HG03439 (cell line): ENCODE measurements at regions not wholly inside any gene's neighbourhood (a gene's known extent, or its start where the extent isn't known, plus 50 kb on each side); places are given as distances from the start of the nearest gene placed in this dataset.
"Not testable (repeated sequence)": the region's sequence is repeated elsewhere in the genome, so short reads cannot be mapped to it uniquely, and the experiment has no call there.

Experiments
- ATAC-seq: cut with Tn5 transposase; IDR thresholded peaks from one replicate; pipeline ENCODE4 v1.9.1; 2021; ENCODE audit warnings: mild to moderate bottlenecking, moderate library complexity; ENCODE audit not compliant: unreplicated experiment

- ATAC-seq, result no peak
Observed at GRCh38 chr13:82294226-82294625, 1588.0 kb downstream of the SLITRK1 start.

- ATAC-seq, result no peak
Observed at GRCh38 chr13:82292334-82292733, 1589.9 kb downstream of the SLITRK1 start.

- no peak for ATAC-seq
Observed at GRCh38 chr13:82291852-82292251, 1590.4 kb downstream of the SLITRK1 start.

- ATAC-seq, result no peak
Observed at GRCh38 chr13:82275644-82276043, 1606.6 kb downstream of the SLITRK1 start.

- no peak for ATAC-seq
Observed at GRCh38 chr13:82259284-82259683, 1623.0 kb downstream of the SLITRK1 start.

GRCh38 chr13:82257790-82258507 lies 1624.3 kb downstream of the SLITRK1 start:
- no peak for ATAC-seq

GRCh38 chr13:82248762-82249161 lies 1633.5 kb downstream of the SLITRK1 start:
- ATAC-seq, result no peak

GRCh38 chr13:82245860-82246259 lies 1636.4 kb downstream of the SLITRK1 start:
- no peak for ATAC-seq

GRCh38 chr13:82224806-82225205 lies 1657.5 kb downstream of the SLITRK1 start:
- ATAC-seq, result no peak

GRCh38 chr13:82221621-82222020 lies 1660.7 kb downstream of the SLITRK1 start:
- no peak for ATAC-seq

GRCh38 chr13:82220641-82221040 lies 1661.6 kb downstream of the SLITRK1 start:
- no peak for ATAC-seq

GRCh38 chr13:82216165-82216564 lies 1666.1 kb downstream of the SLITRK1 start:
- ATAC-seq, result no peak

- ATAC-seq, result no peak
Observed at GRCh38 chr13:82214341-82214740, 1667.9 kb downstream of the SLITRK1 start.

- no peak for ATAC-seq
Observed at GRCh38 chr13:82206241-82206640, 1676.0 kb downstream of the SLITRK1 start.

GRCh38 chr13:82202398-82202797 lies 1679.9 kb downstream of the SLITRK1 start:
- no peak for ATAC-seq

GRCh38 chr13:82196087-82196486 lies 1686.2 kb downstream of the SLITRK1 start:
- ATAC-seq, result no peak

GRCh38 chr13:82187227-82187626 lies 1695.0 kb downstream of the SLITRK1 start:
- ATAC-seq, result no peak

- ATAC-seq, result no peak
Observed at GRCh38 chr13:82176751-82177150, 1705.5 kb downstream of the SLITRK1 start.

- no peak for ATAC-seq
Observed at GRCh38 chr13:82165396-82166174, 1716.7 kb downstream of the SLITRK1 start.

GRCh38 chr13:82164780-82165395 lies 1717.4 kb downstream of the SLITRK1 start:
- ATAC-seq, result not testable (repeated sequence)

- no peak for ATAC-seq
Observed at GRCh38 chr13:82147526-82147925, 1734.7 kb downstream of the SLITRK1 start.

GRCh38 chr13:82136880-82137279 lies 1745.4 kb downstream of the SLITRK1 start:
- ATAC-seq, result no peak
